ENCODE measurements at regions not wholly inside any gene's neighbourhood (a gene's known extent, or its start where the extent isn't known, plus 50 kb on each side); places are given as distances from the start of the nearest gene placed in this dataset.

GRCh38 chr2:155730804-155731203, 601.7 kb downstream of the NR4A2 start:
- Histone ChIP-seq H3K4me1 (no peaks in the 10 kb centered on the region), H3K27me3 (replicated peaks; ENCODE audit: control insufficient read depth, insufficient read depth, low read length) (no peaks in the 10 kb centered on the region), H3K9me3 (no peaks in the 10 kb centered on the region), H3K4me3 (ENCODE audit: low read depth, low read length) (no peak overlapping the region), H3K36me3 (ENCODE audit: control insufficient read depth, insufficient read depth, low read length) (no peaks in the 10 kb centered on the region)
- no peaks in the 10 kb centered on the region for H3K36me3 Mint-ChIP-seq (ENCODE audit: insufficient read depth, unreplicated experiment)
- BruUV-seq (replicated peaks), result no TSS peak
- no peak for DNase-seq
- no peaks in the 10 kb centered on the region for H3K4me1 Mint-ChIP-seq (ENCODE audit: low read depth, unreplicated experiment)
- no peaks in the 10 kb centered on the region for H3K27me3 Mint-ChIP-seq (ENCODE audit: insufficient read depth, unreplicated experiment)
- ChIA-PET CTCF (no interaction called here), POLR2A (no interaction called here)
- no peak overlapping the region for H3K4me3 Mint-ChIP-seq (ENCODE audit: unreplicated experiment)
- H3K9me3 Mint-ChIP-seq (ENCODE audit: unreplicated experiment), result no peaks in the 10 kb centered on the region
- TF ChIP-seq CTCF (IDR thresholded peaks at IDR 0.05; ENCODE audit: insufficient read depth in 1 of 2, low read depth in 1 of 2, low read length in 1 of 2, severe bottlenecking in 1 of 2, unreplicated experiment in 1 of 2), result no peak
- intact Hi-C loops (cut with micrococcal nuclease; ENCODE audit: unreplicated experiment), result no loop called here
- H3K27ac Mint-ChIP-seq (ENCODE audit: unreplicated experiment), result no peak overlapping the region

- TF ChIP-seq CTCF (IDR thresholded peaks at IDR 0.05; ENCODE audit: insufficient read depth in 1 of 2, low read depth in 1 of 2, low read length in 1 of 2, severe bottlenecking in 1 of 2, unreplicated experiment in 1 of 2), result no peak
- intact Hi-C loops (cut with micrococcal nuclease; ENCODE audit: unreplicated experiment), result no loop called here
- Histone ChIP-seq H3K4me1 (no peaks in the 10 kb centered on the region), H3K4me3 (ENCODE audit: low read depth, low read length) (no peak overlapping the region), H3K36me3 (ENCODE audit: control insufficient read depth, insufficient read depth, low read length) (no peaks in the 10 kb centered on the region), H3K27me3 (replicated peaks; ENCODE audit: control insufficient read depth, insufficient read depth, low read length) (no peaks in the 10 kb centered on the region), H3K9me3 (no peaks in the 10 kb centered on the region)
- Mint-ChIP-seq H3K4me1 (ENCODE audit: low read depth, unreplicated experiment) (no peaks in the 10 kb centered on the region), H3K9me3 (ENCODE audit: unreplicated experiment) (no peaks in the 10 kb centered on the region), H3K36me3 (ENCODE audit: insufficient read depth, unreplicated experiment) (no peaks in the 10 kb centered on the region), H3K27ac (ENCODE audit: unreplicated experiment) (no peak overlapping the region), H3K4me3 (ENCODE audit: unreplicated experiment) (no peak overlapping the region), H3K27me3 (ENCODE audit: insufficient read depth, unreplicated experiment) (no peaks in the 10 kb centered on the region)
- DNase-seq, result no peak
- ChIA-PET POLR2A (no interaction called here), CTCF (no interaction called here)
- no TSS peak for BruUV-seq (replicated peaks)
These were observed 605.2 kb downstream of the NR4A2 start for GRCh38 chr2:155727187-155727895.

- ChIA-PET POLR2A (interaction anchor here (0.6 kb wide), 1 partner anchor 8 kb away, joined by 4 read pairs; no protein-coding TSS in a partner anchor), CTCF (no interaction called here)
- Histone ChIP-seq H3K27me3 (replicated peaks; ENCODE audit: control insufficient read depth, insufficient read depth, low read length) (no peaks in the 10 kb centered on the region), H3K9me3 (no peaks in the 10 kb centered on the region), H3K4me3 (ENCODE audit: low read depth, low read length) (no peak overlapping the region), H3K4me1 (no peaks in the 10 kb centered on the region), H3K36me3 (ENCODE audit: control insufficient read depth, insufficient read depth, low read length) (no peaks in the 10 kb centered on the region)
- H3K4me3 Mint-ChIP-seq (ENCODE audit: unreplicated experiment), result no peak overlapping the region
- H3K4me1 Mint-ChIP-seq (ENCODE audit: low read depth, unreplicated experiment), result no peaks in the 10 kb centered on the region
- no peaks in the 10 kb centered on the region for H3K9me3 Mint-ChIP-seq (ENCODE audit: unreplicated experiment)
- no peak for DNase-seq
- H3K27ac Mint-ChIP-seq (ENCODE audit: unreplicated experiment), result no peak overlapping the region
- no peak for TF ChIP-seq CTCF (IDR thresholded peaks at IDR 0.05; ENCODE audit: insufficient read depth in 1 of 2, low read depth in 1 of 2, low read length in 1 of 2, severe bottlenecking in 1 of 2, unreplicated experiment in 1 of 2)
- H3K36me3 Mint-ChIP-seq (ENCODE audit: insufficient read depth, unreplicated experiment), result no peaks in the 10 kb centered on the region
- BruUV-seq (replicated peaks), result no TSS peak
- intact Hi-C loops (cut with micrococcal nuclease; ENCODE audit: unreplicated experiment), result no loop called here
- no peaks in the 10 kb centered on the region for H3K27me3 Mint-ChIP-seq (ENCODE audit: insufficient read depth, unreplicated experiment)
These were observed 610.2 kb downstream of the NR4A2 start for GRCh38 chr2:155722290-155722689.

All from Caco-2 (cell line).